ENCODE measurements at regions not wholly inside any gene's neighbourhood (a gene's known extent, or its start where the extent isn't known, plus 50 kb on each side); places are given as distances from the start of the nearest gene placed in this dataset.

GRCh38 chr13:47832458-47832972 is 168.6 kb downstream of the SUCLA2 start:
- TF ChIP-seq EZH2 (IDR thresholded peaks at IDR 0.05; ENCODE audit: insufficient read depth, poor library complexity, severe bottlenecking) (no peak), EZH2phosphoT487 (IDR thresholded peaks at IDR 0.05; ENCODE audit: insufficient read depth, low read depth) (no peak)
